Endothelial cell of umbilical vein (primary cell): ENCODE measurements at regions not wholly inside any gene's neighbourhood (a gene's known extent, or its start where the extent isn't known, plus 50 kb on each side); places are given as distances from the start of the nearest gene placed in this dataset.

Source experiments
- CTCF ChIP-seq, 2 donors: IDR thresholded peaks; 1 replicate in 1 of 2; 2 replicates in 1 of 2; pipeline ENCODE4 v1.5.1; 2011; ENCODE audit warnings: low read length in 2 of 2, mild to moderate bottlenecking in 2 of 2, moderate library complexity in 2 of 2, control low read depth in 1 of 2, inconsistent platforms in 1 of 2, low read depth in 1 of 2; ENCODE audit not compliant: insufficient read depth in 1 of 2; ENCODE audit errors: extremely low read depth in 1 of 2
- POLR2AphosphoS5 ChIP-seq: IDR thresholded peaks from 2 replicates; pipeline ENCODE4 v1.6.1; 2012; ENCODE audit warnings: low read depth, mild to moderate bottlenecking, control low read depth, low read length, moderate library complexity; ENCODE audit not compliant: insufficient read depth

- TF ChIP-seq CTCF (IDR thresholded peaks at IDR 0.05; ENCODE audit: extremely low read depth in 1 of 2, insufficient read depth in 1 of 2, low read depth in 1 of 2, low read length in 2 of 2) (no peak), POLR2AphosphoS5 (no peak)
Observed at GRCh38 chr1:224795591-224795990, 133.9 kb upstream of the DNAH14 start.
